ENCODE measurements at regions not wholly inside any gene's neighbourhood (a gene's known extent, or its start where the extent isn't known, plus 50 kb on each side); places are given as distances from the start of the nearest gene placed in this dataset.

- TF ChIP-seq CTCF (IDR thresholded peaks at IDR 0.05; ENCODE audit: low read depth, low read length) (no peak), POLR2A (IDR thresholded peaks at IDR 0.05; ENCODE audit: extremely low read depth, insufficient read length) (no peak), MYC (IDR thresholded peaks at IDR 0.05; ENCODE audit: low read depth, low read length) (no peak)
- TF ChIP-seq, protein P1, sequence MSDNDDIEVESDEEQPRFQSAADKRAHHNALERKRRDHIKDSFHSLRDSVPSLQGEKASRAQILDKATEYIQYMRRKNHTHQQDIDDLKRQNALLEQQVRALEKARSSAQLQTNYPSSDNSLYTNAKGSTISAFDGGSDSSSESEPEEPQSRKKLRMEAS (IDR thresholded peaks at IDR 0.05; ENCODE audit: low read depth, low read length): no peak
These were observed 74.0 kb upstream of the RXRA start for GRCh38 chr9:134252084-134252830.
